NB4 (cell line): ENCODE measurements at regions not wholly inside any gene's neighbourhood (a gene's known extent, or its start where the extent isn't known, plus 50 kb on each side); places are given as distances from the start of the nearest gene placed in this dataset.

Experiments used
- DNase-seq: peaks from one replicate; pipeline ENCODE4 v3.0.0; 2010; ENCODE audit warnings: low read depth
- H3K4me3 ChIP-seq: one replicate; pipeline ENCODE4 v1.5.1; 2011; ENCODE audit warnings: mild to moderate bottlenecking, low read depth, low read length, moderate library complexity
- MYC ChIP-seq: IDR thresholded peaks from 2 replicates; pipeline ENCODE4 v1.6.1; 2011; ENCODE audit warnings: low read depth, low read length
- POLR2A ChIP-seq: IDR thresholded peaks from 2 replicates; pipeline ENCODE4 v1.6.1; 2011; ENCODE audit warnings: mild to moderate bottlenecking; ENCODE audit not compliant: insufficient read length; ENCODE audit errors: extremely low read depth
- TF ChIP-seq, protein P1 (sequence below): IDR thresholded peaks from 2 replicates; pipeline ENCODE4 v1.6.1; 2011; ENCODE audit warnings: low read depth, low read length
- TF ChIP-seq, protein P2 (sequence below): IDR thresholded peaks from one replicate; pipeline ENCODE4 v1.5.1; 2012; ENCODE audit warnings: low read depth, low read length

DNA sequence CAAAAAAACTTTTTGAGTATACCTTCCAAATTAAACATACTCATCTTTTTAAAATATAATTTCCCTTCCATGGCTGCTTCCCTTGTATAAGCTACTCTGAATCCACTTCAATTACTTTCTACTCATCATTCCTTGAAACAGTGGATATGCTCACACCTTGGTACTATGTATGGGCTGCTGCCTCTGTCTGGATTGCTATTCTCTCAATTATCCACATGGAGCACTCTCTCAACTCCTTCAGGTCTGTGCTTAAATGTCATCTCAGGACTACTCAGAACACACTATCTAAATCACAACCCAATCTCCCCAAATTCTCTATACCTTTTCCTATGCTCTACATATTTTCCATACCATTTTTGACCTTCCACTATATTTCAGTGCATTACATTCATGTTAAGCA is 898.9 kb upstream of the EPHA5 start:
- H3K4me3 ChIP-seq: no peak overlapping the region
- DNase-seq: no peak
- TF ChIP-seq POLR2A (no peak), MYC (no peak)
- TF ChIP-seq, protein P1, sequence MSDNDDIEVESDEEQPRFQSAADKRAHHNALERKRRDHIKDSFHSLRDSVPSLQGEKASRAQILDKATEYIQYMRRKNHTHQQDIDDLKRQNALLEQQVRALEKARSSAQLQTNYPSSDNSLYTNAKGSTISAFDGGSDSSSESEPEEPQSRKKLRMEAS: no peak
- TF ChIP-seq, protein P2, sequence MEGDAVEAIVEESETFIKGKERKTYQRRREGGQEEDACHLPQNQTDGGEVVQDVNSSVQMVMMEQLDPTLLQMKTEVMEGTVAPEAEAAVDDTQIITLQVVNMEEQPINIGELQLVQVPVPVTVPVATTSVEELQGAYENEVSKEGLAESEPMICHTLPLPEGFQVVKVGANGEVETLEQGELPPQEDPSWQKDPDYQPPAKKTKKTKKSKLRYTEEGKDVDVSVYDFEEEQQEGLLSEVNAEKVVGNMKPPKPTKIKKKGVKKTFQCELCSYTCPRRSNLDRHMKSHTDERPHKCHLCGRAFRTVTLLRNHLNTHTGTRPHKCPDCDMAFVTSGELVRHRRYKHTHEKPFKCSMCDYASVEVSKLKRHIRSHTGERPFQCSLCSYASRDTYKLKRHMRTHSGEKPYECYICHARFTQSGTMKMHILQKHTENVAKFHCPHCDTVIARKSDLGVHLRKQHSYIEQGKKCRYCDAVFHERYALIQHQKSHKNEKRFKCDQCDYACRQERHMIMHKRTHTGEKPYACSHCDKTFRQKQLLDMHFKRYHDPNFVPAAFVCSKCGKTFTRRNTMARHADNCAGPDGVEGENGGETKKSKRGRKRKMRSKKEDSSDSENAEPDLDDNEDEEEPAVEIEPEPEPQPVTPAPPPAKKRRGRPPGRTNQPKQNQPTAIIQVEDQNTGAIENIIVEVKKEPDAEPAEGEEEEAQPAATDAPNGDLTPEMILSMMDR: no peak

- no peak for DNase-seq
- no peak overlapping the region for H3K4me3 ChIP-seq
- TF ChIP-seq, protein P2: no peak
- no peak for TF ChIP-seq POLR2A
- no peak for TF ChIP-seq MYC
- TF ChIP-seq, protein P1: no peak
Measured at GRCh38 chr4:66568431-66568830, 898.1 kb upstream of the EPHA5 start.

GRCh38 chr4:66568001-66568400 is 897.7 kb upstream of the EPHA5 start:
- TF ChIP-seq MYC (no peak), POLR2A (no peak)
- TF ChIP-seq, protein P1: no peak
- TF ChIP-seq, protein P2: no peak
- no peak for DNase-seq
- no peak overlapping the region for H3K4me3 ChIP-seq

GRCh38 chr4:66567551-66567950 is 897.3 kb upstream of the EPHA5 start:
- no peak overlapping the region for H3K4me3 ChIP-seq
- no peak for DNase-seq
- TF ChIP-seq, protein P2: no peak
- TF ChIP-seq POLR2A: no peak
- no peak for TF ChIP-seq MYC
- TF ChIP-seq, protein P1: no peak

GRCh38 chr4:66565801-66566200 is 895.5 kb upstream of the EPHA5 start:
- H3K4me3 ChIP-seq: no peak overlapping the region
- no peak for DNase-seq
- TF ChIP-seq POLR2A: no peak

DNA sequence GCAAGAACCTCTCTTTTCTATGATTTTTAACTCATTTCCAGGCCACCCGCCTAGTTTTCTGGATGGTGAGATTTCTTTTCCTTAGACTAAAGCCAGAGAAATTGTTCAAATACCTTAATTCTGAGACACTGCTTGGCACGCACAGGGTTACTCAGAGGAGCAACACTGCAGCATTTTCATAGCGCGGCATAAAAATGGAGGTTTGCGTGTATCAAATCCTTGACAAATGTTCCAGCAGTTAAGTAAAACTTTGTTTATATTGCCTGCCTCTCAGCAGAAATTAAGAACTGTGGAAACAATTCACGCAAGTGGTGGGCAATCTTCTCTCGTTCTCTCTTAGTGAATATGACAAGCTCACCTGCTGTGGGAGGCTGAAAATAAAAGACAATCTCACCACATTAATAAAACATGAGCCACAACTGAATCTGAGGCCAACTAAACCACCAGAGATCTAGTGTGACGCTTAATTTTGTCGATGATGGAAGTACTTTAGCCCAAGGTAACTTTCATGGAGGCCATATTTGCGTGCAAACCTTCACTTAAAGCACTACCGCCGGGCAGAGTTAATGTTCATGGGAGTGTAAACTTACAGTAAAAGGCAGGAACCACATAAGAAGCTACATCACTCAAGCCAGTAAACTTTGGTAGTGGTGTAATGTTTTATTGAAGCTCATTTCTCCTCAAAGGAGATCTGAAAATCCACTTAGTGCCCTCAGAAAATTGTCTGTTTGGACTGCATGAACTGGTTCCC is 894.8 kb upstream of the EPHA5 start:
- no peak overlapping the region for H3K4me3 ChIP-seq
- DNase-seq: no peak
- TF ChIP-seq POLR2A: no peak
- TF ChIP-seq, protein P2: no peak
- TF ChIP-seq MYC: no peak
- TF ChIP-seq, protein P1: no peak
